Smooth muscle cell (in vitro differentiated cells): ENCODE measurements at regions not wholly inside any gene's neighbourhood (a gene's known extent, or its start where the extent isn't known, plus 50 kb on each side); places are given as distances from the start of the nearest gene placed in this dataset.

ENCODE experiments used
- DNase-seq: peaks from one replicate; lab custom pipeline; 2025; ENCODE audit not compliant: unreplicated experiment; lab: John Stamatoyannopoulos, UW
- H2AFZ ChIP-seq: fragments of 200-600 bp; sonication (generic); 2 replicates; pipeline ENCODE4 v1.6.0; 2016; ENCODE audit warnings: antibody characterized with exemption, low read depth, mild to moderate bottlenecking
- H3F3A ChIP-seq: fragments of 200-600 bp; sonication (generic); 2 replicates; pipeline ENCODE4 v1.6.0; 2017; ENCODE audit warnings: antibody characterized with exemption, low read depth
- H3K27ac ChIP-seq: fragments of 200-600 bp; sonication (generic); 2 replicates; pipeline ENCODE4 v1.5.1; 2016; ENCODE audit warnings: low read depth, mild to moderate bottlenecking
- H3K27me3 ChIP-seq: fragments of 200-600 bp; sonication (generic); 2 replicates; pipeline ENCODE4 v1.6.1; 2016; ENCODE audit warnings: low read depth, mild to moderate bottlenecking
- H3K36me3 ChIP-seq: fragments of 200-600 bp; sonication (generic); 2 replicates; pipeline ENCODE4 v1.5.1; 2016; ENCODE audit warnings: low read depth
- H3K4me1 ChIP-seq: fragments of 200-600 bp; sonication (generic); 2 replicates; pipeline ENCODE4 v1.5.1; 2016; ENCODE audit warnings: low read depth
- H3K4me2 ChIP-seq: fragments of 200-600 bp; sonication (generic); 2 replicates; pipeline ENCODE4 v1.6.0; 2016; ENCODE audit warnings: mild to moderate bottlenecking
- H3K4me3 ChIP-seq: fragments of 200-600 bp; sonication (generic); 2 replicates; pipeline ENCODE4 v1.5.1; 2016; ENCODE audit warnings: mild to moderate bottlenecking
- H3K79me2 ChIP-seq: fragments of 200-600 bp; sonication (generic); 2 replicates; pipeline ENCODE4 v1.6.0; 2016; ENCODE audit warnings: low read depth, mild to moderate bottlenecking
- H3K9ac ChIP-seq: fragments of 200-600 bp; sonication (generic); 2 replicates; pipeline ENCODE4 v1.6.0; 2016; ENCODE audit warnings: low read depth
- H3K9me3 ChIP-seq: fragments of 200-600 bp; sonication (generic); replicated peaks from 2 replicates; pipeline ENCODE4 v1.5.1; 2016; ENCODE audit warnings: low read depth
- H4K20me1 ChIP-seq: fragments of 200-600 bp; sonication (generic); 2 replicates; pipeline ENCODE4 v1.6.0; 2016; ENCODE audit warnings: low read depth
- WGBS: methylation state at CpG from one replicate; pipeline ENCODE4 v1.1.7; 2016; ENCODE audit warnings: low lambda C conversion rate; 5-methylcytosine and 5-hydroxymethylcytosine counted together
- TF ChIP-seq, protein P1 (sequence below): fragments of 200-600 bp; sonication (generic); IDR thresholded peaks from 2 replicates; pipeline ENCODE4 v1.5.1; 2017; ENCODE audit warnings: borderline replicate concordance, mild to moderate bottlenecking, antibody characterized with exemption; ENCODE audit not compliant: insufficient read depth, poor library complexity, severe bottlenecking

GRCh38 chr2:67918471-67918870 is 144.3 kb downstream of the C1D start:
- H2AFZ ChIP-seq, result no peak overlapping the region
- no peak overlapping the region for H3K9ac ChIP-seq
- H3K4me2 ChIP-seq, result no peak overlapping the region
- no peak overlapping the region for H3K27ac ChIP-seq
- no peaks in the 10 kb centered on the region for H3K4me1 ChIP-seq
- H3K27me3 ChIP-seq, result no peaks in the 10 kb centered on the region
- H3K4me3 ChIP-seq, result no peak overlapping the region
- WGBS, result 95% methylated on average over 3 of the region's 3 CpGs
- no peaks in the 10 kb centered on the region for H3K9me3 ChIP-seq
- DNase-seq, result no peak
- H3K79me2 ChIP-seq, result no peaks in the 10 kb centered on the region
- TF ChIP-seq, protein P1, sequence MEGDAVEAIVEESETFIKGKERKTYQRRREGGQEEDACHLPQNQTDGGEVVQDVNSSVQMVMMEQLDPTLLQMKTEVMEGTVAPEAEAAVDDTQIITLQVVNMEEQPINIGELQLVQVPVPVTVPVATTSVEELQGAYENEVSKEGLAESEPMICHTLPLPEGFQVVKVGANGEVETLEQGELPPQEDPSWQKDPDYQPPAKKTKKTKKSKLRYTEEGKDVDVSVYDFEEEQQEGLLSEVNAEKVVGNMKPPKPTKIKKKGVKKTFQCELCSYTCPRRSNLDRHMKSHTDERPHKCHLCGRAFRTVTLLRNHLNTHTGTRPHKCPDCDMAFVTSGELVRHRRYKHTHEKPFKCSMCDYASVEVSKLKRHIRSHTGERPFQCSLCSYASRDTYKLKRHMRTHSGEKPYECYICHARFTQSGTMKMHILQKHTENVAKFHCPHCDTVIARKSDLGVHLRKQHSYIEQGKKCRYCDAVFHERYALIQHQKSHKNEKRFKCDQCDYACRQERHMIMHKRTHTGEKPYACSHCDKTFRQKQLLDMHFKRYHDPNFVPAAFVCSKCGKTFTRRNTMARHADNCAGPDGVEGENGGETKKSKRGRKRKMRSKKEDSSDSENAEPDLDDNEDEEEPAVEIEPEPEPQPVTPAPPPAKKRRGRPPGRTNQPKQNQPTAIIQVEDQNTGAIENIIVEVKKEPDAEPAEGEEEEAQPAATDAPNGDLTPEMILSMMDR, result no peak
- H3K36me3 ChIP-seq, result no peaks in the 10 kb centered on the region
- no peaks in the 10 kb centered on the region for H3F3A ChIP-seq
- H4K20me1 ChIP-seq, result no peaks in the 10 kb centered on the region

- H4K20me1 ChIP-seq, result no peaks in the 10 kb centered on the region
- no peak overlapping the region for H3K4me2 ChIP-seq
- DNase-seq, result no peak
- H3K4me1 ChIP-seq, result no peaks in the 10 kb centered on the region
- H2AFZ ChIP-seq, result no peak overlapping the region
- H3F3A ChIP-seq, result no peaks in the 10 kb centered on the region
- no peak overlapping the region for H3K4me3 ChIP-seq
- H3K9ac ChIP-seq, result no peak overlapping the region
- H3K79me2 ChIP-seq, result no peaks in the 10 kb centered on the region
- WGBS, result 25% methylated on average over 1 of the region's 1 CpG
- no peak overlapping the region for H3K27ac ChIP-seq
- H3K36me3 ChIP-seq, result no peaks in the 10 kb centered on the region
- H3K27me3 ChIP-seq, result no peaks in the 10 kb centered on the region
- TF ChIP-seq, protein P1, result no peak
- no peaks in the 10 kb centered on the region for H3K9me3 ChIP-seq
These were observed 143.3 kb downstream of the C1D start for GRCh38 chr2:67919490-67919889.

DNA sequence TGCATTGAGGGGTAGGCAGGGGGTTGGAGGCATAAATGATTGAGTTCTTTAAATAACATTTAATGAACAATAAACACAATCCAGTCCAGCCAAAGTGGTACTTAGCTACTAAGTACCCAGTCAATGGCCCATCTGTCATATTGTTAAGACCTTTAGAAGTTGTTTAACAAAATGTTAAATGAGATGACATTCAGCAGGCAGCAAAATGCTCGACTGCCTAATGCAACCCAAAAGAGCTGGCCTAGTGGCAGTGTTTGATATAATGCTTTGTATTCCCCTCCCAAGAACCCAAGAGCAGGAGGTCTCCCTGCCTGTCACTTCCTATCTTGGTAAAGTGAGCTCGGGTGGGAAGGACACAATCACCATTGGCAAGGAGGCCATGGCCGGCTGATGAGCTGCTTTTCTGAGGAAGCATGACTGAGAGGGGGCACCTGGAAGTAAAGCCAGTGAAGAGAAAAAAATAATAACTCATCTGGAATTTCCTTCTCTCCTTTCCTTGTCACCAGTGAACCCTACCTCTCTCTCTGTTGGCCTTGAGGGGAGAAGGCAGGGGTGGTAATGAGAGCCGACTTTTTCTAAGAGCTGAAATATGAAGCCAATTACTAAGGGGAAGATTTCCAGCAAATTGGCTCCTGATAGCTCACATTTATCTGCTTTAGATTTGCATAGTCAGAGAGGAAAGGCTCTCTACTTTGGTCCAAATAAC is 140.6 kb downstream of the C1D start:
- 82% methylated on average over 4 of the region's 4 CpGs for WGBS
- Histone ChIP-seq H3K79me2 (no peaks in the 10 kb centered on the region), H3K9ac (no peak overlapping the region), H3K4me3 (no peak overlapping the region), H3K27me3 (no peaks in the 10 kb centered on the region), H3K9me3 (no peaks in the 10 kb centered on the region), H4K20me1 (no peaks in the 10 kb centered on the region), H3K36me3 (no peaks in the 10 kb centered on the region), H3K4me1 (no peaks in the 10 kb centered on the region), H3K27ac (no peak overlapping the region), H3F3A (no peaks in the 10 kb centered on the region), H2AFZ (no peak overlapping the region), H3K4me2 (no peak overlapping the region)
- TF ChIP-seq, protein P1, result no peak
- DNase-seq, result no peak

- H3K79me2 ChIP-seq, result no peaks in the 10 kb centered on the region
- 80% methylated on average over 4 of the region's 4 CpGs for WGBS
- TF ChIP-seq, protein P1, result no peak
These were observed 139.1 kb downstream of the C1D start for GRCh38 chr2:67923696-67924095.

More at GRCh38 chr2:67923696-67924095, 139.1 kb downstream of the C1D start:
- DNase-seq, result no peak
- Histone ChIP-seq H3K4me3 (no peak overlapping the region), H3F3A (no peaks in the 10 kb centered on the region), H3K27ac (no peak overlapping the region), H3K4me1 (no peaks in the 10 kb centered on the region), H2AFZ (no peak overlapping the region), H3K9me3 (no peaks in the 10 kb centered on the region), H3K4me2 (no peak overlapping the region), H3K27me3 (peaks cover 6% of the 10 kb centered on the region), H4K20me1 (no peaks in the 10 kb centered on the region), H3K9ac (no peak overlapping the region), H3K36me3 (no peaks in the 10 kb centered on the region)
